Islet precursor cell (in vitro differentiated cells): ENCODE measurements at regions not wholly inside any gene's neighbourhood (a gene's known extent, or its start where the extent isn't known, plus 50 kb on each side); places are given as distances from the start of the nearest gene placed in this dataset.

Experiments
- DNase-seq: peaks from one replicate; pipeline ENCODE4 v3.0.0-alpha.2; 2018

DNA sequence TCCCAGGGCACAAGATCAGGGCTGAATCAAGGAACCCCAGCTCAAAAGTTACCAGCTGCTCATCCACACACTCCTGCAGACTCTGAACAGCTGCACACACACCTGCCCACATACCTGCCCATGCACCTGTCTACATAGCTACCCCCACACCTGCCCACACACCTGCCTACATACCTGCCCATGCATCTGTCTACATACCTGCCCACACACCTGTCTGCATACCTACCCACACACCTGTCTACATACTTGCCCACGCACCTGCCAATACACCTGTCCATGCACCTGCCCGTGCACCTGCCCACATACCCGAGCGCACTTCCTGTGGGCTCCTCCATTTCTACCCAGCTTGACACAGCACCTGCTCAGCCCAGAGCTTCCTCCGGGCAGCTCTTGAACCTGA lies 122.8 kb upstream of the AGAP1 start:
- no peak for DNase-seq

DNA sequence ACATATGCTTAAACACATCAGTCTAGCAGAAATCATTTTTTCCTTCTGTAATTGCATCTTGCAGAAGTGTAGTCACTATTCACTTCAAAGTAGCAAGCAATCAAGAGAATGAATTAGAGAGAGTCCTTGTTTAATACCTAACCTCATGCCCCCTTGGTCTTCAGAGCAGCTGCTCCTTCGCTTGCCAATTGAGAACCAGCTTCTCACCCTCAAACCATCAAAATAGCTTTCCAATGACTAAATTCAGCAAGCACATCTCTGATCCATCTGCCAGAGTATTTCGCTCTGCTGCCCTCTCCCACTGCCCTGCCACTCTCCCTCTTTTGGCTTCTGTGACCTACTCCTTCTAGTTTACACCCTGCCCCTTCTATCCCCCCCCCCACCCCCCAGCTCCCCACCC lies 120.7 kb upstream of the AGAP1 start:
- no peak for DNase-seq

DNA sequence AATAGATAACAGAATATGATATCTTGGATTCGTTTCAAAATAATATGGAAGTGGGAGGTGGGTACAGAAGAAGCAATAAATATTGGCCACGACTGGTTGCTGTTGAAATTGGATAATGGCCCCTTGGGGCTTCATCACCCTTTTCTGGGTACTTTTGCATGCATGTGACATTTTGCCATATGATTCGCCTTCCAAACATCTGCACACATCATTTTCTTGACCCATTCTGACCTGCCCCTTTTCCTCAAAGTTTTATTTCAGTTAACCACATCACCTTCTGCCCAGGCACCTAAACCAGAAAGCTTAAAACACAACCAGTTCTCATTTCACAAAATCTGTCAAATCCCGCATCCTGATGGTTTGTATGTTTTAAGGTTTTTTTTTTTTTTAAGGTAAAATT lies 116.7 kb upstream of the AGAP1 start:
- DNase-seq, result no peak

DNA sequence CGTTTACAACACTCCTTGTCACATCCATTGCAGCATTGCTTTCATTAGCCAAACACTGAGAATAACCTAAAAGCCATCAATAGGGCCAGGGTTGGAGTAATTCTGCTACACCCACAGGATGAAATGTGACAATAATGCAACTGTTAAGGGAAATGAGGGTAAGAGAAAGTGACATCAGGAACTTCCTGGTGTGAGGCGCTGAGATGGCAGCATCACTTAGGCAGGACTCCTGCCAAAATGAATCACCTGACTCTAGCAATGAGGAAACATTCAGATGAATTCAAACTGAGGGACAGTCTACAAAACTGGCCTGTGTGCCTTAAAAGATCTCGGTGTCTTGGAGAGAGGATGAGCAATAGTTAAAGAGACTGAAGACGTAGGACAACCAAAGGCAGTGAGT lies 115.6 kb upstream of the AGAP1 start:
- no peak for DNase-seq

DNA sequence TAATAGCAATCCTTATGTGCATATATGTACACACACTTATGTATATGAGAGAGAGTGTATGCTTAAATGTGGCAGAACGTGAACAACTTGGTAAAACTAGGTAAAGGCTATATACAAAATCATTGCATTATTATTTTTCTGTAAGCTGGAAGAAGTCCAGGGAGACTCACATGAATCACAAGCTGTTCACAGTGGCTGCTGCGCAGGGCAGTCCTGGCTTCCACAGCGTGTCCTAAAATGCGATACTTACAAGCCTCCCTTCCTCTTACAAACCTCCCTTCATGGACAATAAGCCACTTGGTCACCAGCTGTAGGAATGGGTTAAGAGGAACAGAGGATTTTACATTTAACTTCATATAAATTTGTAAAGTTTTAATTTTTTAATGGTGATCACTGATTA lies 114.9 kb upstream of the AGAP1 start:
- DNase-seq, result no peak

DNA sequence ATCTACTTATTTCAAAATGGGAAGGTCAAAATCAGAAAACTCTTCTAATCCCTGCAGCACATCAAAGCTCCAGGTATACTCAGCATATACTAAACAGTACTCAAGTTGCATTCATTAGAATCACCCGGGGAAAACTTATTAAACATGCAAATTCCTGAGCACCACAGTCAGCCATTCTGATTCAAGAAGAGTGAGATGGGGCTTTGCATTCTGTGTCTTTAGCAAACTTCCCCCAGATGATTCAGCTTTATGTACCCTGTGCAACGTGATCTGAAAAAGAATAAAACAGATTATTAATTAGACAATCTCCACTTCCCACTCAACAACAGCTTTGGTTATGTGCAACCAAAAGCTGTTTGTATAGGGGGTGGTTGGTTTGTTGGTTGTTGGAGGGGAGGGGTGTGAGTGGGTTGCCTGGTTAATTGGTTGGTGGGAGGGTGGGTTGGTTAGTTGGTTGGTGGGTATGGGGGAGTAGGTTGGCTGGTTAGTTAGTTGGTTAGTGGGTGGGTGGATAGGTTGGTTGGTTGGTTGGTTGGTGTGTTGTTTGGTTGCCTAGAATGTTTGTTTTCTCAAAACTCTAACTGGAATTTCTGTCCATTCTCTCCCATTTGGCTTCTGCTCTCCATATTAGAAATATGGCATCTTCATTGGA lies 112.5 kb upstream of the AGAP1 start:
- no peak for DNase-seq

DNA sequence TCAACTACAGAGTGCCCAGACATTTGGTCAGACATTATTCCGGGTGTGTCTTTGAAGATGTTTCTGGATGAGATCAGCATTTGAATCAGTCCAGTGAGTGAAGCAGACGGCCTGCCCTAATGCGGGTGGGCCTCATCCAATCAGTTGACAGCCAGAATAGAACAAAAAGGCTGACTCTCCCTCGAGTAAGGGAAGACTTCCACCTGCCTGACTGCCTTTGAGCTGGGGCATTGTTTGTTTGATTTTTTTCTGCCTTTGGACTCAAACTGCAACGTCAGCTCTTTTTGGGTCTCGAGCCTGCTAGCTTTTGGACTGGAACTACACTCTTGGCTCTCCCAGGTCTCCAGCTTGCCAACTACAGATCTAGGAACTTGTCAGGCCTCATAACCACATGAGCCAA lies 111.7 kb upstream of the AGAP1 start:
- DNase-seq, result no peak

DNA sequence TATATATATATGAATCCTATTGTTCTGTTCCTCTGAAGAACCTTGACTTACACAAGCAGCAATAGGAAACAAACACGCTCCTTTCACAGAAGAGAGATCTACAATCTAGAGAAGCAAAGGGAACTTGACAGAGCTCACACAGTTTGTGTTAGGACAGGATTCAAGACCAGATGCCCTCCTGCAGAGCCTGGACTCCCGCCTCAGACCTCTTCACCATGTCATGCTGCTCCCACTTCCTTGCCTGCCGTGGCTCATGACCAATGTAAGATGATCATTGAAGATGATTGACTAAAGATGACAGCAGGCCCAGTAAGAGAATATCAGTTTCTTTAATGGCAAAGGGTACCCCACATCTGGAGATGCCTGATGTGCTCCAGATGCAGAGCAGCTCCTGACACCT lies 111.2 kb upstream of the AGAP1 start:
- no peak for DNase-seq

DNA sequence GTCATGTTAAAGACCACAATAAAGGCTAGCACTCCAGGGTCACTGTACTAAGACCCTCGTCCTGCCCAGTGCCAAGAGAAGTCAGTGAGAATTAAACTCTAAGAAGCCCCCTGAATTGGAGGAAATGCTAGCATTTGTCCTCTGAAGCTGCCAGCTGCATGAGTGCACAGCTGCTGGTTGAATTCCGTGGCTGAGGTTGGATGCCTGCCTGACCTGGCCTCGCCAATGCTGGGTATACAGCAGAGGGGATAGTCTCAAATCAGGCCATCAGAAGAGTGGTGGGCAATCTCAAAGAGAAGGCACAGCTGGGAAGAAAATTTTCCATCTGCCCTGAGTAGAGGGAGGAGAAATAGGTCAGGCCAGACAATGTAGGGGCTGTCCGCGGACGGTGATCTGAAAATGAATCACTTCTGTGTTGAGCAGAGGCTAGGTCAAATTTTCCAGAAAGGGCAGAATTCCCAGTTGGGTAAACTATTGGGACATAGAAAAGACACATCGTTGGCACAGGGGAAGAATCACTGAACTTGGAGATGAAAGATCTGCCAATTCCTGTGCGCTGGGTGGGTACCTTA lies 110.5 kb upstream of the AGAP1 start:
- DNase-seq, result no peak

DNA sequence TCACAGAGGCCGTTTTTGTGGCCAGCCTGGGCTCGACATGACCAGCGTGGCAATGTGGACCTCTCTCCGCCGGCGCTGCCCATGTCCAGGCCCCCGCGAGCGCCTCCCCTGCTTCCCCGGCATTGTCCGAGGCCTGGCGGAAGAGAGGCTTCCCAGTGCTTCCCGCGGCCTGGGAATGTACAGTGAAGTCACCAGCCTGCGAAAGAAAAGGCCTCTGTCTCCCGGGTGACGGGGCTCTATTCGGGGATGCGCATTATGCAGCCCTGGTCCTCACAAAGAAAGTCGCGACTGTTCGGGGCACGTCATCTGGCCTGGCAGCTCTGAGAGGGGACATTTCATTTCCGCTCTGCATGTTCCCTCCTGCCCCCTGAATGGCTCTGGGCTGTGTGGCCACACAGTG lies 109.2 kb upstream of the AGAP1 start:
- DNase-seq, result no peak

DNA sequence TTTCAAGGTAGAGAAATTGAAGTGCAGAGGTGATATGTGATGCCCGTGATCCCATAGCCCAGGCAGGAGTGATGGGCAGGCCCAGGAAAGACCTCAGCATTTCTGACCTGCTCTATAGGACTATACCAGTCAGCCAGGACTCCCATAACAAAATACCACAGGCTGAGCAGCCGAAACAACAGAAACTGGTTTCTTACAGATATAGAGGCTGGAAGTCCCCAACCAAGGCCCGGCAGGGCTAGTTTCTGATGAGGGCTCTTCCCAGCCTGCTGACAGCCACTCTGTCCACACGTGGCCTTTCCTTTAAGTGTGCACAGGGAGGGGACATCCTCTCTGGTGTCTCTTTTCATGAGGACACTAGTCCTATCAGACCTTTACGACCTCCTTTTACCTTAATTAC lies 104.2 kb upstream of the AGAP1 start:
- DNase-seq, result no peak

DNA sequence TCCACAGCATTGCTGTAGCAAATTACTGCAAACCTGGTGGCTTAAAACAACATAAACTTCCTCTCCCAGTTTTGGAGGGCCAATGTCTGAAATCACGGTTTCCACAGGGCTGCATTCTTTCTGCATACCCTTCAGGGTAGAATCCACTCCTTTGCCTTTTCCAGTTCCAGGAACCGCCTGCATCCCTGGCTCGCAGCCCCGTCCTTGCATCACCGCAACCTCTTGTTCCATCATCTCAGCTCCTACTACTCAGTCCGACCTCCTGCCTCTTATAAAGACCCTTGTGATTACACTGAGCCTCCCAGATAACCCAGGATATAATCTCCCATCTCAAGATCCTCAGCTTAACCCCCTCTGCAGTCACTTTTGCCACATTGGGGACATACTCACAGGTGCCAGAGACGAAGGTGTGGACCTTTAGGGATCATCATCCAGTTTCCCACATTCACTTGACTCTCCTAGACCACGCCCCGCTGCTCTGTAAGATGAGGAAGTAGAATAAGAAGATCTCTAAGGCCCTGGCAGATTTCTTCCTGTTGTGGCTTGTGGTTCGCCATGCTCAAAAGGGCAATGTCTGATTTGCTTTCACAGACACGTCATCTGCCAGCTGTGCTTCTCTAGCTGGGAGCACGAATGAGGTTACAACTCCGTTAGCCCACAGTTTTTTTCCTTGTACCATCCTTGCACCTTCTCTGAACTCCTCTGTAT lies 103.6 kb upstream of the AGAP1 start:
- no peak for DNase-seq

DNA sequence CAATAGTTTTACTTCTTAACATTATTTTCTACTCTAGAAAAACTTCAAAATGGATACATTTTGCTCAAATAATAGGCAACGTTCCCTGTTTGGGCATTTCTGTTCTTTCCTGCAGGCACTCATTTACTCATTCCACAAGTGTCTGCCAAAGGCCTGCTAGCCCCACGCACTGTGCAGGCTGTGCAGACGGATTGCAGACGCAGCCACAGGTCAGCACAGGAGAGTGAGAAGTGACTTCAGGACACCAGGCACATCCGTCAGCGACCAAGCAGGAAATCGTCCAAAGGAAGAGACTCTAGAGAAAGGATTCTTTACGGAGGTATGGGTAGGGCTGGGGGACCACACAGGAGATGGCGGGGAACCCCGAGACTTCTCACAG lies 103.0 kb upstream of the AGAP1 start:
- peak; percentile 65 for DNase-seq

DNA sequence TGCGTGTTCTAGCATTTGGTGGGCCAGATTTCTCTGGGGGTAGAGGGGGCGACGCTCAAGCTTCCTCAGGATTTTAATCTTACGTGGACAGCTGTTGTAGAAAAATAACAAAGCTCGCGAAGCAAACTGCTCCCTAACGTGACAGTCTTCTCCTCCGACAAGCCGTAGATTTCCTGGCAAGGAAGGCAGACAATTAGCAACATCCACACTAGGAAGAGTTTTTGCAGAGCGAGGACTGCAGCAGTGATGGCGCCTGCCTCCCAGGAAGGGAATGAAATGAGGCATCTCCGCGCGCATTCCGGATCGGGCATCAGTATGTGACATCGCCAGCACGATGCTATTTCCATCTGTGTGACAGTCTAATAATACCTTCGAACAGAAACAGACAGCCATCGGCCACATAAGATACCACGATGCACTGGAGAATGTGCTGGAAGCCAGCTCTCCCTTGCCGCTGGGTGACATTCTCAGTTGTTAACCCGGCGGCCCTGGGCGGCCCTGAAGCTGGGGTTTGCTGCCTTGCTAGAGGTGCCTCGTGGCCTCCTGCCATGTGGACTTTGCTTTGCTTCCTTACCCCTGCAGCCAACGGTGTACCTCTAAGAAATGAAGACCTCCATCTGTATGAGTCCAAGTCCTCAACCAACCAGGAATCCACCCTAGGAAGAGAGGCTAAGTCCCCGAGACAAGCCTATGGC lies 101.8 kb upstream of the AGAP1 start:
- DNase-seq, result no peak

DNA sequence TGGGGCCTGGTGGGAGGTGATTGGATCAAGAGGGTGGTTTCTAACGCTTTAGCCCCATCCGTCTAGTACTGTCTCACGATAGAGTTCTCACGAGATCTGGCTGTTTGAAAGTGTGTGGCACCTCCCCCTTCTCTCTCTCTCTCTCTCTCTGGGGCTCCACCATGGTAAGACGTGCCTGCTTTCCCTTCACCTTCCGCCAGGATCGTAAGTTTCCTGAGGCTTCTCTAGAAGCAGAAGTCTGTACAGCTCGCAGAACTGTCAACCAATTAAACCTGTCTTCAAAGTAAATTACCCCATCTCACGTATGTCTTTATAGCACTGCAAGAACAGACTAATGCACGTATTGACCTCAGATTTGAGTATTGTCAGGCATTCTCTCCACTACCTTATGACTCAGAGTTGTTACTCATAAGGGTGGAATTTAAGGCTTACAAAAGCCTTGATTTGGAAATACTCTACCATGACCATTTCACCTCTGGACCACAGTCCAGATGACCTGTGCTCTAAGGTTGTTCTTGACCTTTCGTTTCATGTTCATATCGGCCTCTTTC lies 99.5 kb upstream of the AGAP1 start:
- DNase-seq, result peak; percentile 64

DNA sequence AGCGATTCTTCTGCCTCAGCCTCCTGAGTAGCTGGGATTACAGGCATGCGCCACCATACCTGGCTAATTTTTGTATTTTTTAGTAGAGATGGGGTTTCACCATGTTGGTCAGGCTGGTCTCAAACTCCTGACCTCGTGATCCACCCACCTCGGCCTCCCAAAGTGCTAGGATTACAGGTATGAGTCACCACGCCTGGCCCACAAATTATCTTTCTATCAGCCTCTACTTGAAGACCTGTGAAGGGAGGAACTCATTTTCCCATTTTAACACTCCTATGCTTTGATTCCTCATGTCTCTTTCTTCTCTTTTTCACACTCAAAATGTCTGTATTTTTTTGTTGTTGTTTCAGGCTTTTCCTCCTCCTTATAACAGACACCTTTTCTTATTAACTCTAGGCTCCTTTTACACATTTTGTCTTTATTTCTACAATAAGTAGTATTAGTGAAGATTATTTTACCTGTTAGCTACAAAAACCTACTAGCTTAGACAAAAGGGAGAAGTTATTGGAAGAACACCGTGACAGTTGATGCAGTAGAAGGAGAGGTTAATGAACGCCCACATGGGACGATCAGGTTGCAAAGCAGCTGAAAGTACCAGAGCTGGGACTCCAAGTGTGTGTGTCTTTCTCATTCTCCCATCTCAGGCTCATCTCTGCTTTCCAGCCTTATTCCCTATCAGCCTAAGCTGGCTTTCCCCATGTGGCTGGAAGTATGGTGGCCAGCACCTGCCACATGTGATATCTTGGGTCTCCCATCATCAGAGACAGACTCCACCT lies 97.6 kb upstream of the AGAP1 start:
- DNase-seq, result no peak

DNA sequence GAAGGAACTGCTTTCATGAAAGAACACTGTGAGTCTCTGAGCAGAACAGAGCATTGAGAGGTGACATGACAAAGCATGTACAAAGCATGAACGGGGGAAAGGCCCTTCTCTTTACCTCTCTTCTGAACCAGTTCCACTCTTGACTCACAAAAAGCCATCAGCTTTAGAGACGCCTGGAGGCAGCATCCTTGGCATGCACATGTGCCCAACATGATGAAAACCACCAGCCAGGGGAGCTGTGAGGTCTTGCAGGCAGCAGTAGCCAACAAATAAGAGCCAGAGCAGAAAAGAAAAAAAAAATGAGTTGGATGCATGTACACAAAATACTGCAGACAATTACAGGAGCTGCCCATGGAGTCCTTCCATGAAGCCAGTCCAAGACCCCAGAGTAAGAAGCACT lies 95.5 kb upstream of the AGAP1 start:
- DNase-seq, result no peak

DNA sequence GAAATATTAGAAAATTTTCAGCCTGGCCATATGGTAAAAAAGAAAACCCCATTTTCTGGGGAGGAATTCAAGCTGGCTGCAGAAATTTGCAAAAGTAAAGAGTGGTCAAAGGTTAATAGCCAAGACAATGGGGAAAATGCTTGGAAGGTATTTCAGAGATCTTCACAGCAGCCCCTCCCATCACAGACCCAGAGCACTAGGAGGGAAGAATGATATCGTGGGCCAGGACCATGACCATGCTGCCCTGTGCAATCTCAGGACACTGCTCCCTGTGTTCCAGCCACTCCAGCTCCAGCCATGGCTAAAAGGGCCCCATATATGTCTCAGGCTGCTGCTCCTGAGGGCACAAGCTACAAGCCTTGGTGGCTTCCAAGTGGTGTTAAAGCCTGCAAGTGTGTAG lies 93.9 kb upstream of the AGAP1 start:
- DNase-seq, result no peak

DNA sequence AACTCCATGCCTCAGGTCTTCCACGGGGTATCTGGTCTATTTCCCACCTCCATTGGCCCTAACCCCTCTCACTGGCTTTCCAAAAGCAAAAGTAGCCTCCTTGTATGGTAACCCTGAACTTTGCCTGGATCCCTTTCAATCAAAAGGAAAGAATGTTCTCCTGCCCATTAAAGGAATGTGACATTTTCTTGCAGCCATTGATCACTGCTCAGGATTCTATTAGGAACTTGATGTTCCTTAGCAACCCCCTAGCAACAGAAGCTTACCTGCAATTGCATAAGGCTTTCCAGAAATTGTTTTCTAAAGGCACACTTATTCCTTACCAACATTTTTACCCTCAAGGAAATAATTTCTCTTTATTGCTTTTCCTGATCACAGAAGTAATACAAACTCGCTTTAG lies 91.4 kb upstream of the AGAP1 start:
- DNase-seq, result no peak

DNA sequence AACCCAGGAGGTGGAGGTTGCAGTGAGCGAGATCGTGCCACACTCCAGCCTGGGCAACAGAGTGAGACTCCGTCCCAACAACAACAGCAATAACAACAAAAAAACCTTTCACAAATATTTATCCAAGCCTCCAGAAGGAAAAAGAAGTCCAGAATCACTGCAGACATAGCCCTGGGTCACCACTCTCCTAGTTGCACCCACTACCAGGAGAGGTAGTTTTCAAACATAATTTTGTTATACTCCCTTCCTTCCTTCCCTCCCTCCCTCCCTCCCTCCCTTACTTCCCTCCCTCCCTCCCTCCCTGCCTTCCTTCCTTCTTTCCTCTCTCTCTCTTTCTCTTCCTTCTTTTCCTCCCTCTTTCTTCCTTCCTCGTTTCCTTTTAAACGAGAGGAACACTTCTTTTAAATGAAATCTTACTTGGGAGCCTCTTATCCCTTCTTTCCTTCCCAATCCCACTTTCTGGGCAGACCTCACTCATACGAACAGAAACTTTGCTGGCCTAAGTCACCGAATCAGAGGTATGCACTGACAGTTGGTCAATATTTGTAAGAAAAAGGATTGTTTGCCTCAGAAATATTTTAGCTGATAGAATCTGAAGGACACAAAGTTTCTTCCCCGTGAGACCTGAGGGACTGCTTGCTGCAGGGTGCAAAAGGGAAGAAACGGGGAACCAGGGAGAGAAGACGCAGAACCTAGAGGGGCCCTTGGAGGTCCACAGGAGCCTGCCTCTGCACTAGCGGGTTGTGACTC lies 88.1 kb upstream of the AGAP1 start:
- DNase-seq, result no peak

DNA sequence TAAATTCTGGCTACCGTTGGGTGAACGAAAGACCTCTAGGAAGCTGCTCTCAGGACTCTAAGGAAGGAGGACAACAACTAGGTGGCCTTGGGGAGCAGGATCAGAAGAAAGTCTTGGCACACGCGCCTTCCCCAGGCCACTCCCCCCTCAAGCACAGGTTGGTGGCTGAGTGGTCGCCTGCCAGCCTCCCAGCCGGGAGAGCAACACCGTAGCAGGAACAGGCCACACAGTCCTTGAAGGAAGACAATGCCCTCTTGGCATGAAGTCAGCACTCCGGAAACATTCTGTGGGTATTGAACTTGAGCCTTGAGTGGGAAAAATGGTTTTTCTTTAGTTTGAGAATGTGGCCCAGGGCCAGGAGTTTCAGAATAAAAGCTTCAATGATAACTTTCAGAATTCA lies 87.4 kb upstream of the AGAP1 start:
- no peak for DNase-seq

DNA sequence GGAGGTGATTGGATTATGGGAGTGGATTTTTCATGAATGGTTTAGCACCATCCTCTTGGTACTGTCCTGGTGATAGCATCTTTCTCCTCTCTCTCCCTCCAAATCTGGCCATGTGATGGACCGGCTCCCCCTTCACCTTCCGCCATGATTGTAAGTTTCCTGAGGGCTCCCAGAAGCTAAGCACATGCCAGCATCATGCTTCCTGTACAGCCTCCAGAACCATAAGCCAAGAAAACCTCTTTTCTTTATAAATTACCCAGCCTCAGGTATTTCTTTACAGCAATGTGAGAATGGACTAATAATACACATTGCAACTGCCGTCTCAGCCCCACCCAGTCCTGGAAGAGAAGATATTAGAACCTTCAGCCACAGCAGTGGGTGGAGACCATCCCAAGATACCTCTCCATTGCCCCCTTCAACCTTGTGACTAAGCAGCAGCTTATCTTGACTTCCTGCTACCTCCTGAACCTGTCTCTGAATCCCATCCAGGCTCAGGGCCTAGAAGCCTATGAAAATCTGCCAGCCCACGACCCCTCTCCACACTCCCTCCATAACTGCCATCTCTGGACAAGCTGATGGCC lies 81.8 kb upstream of the AGAP1 start:
- no peak for DNase-seq
